CMK (cell line): ENCODE measurements at regions not wholly inside any gene's neighbourhood (a gene's known extent, or its start where the extent isn't known, plus 50 kb on each side); places are given as distances from the start of the nearest gene placed in this dataset.
"Not testable (repeated sequence)": the region's sequence is repeated elsewhere in the genome, so short reads cannot be mapped to it uniquely, and the experiment has no call there.

ENCODE experiments used
- DNase-seq: peaks from one replicate; pipeline ENCODE4 v3.0.0-alpha.2; 2010; ENCODE audit warnings: low read depth

GRCh38 chr2:121135168-121135853, 149.7 kb downstream of the TFCP2L1 start:
- DNase-seq: no peak

- no peak for DNase-seq
Measured at GRCh38 chr2:121136323-121136722, 148.7 kb downstream of the TFCP2L1 start.

GRCh38 chr2:121137571-121137970, 147.4 kb downstream of the TFCP2L1 start:
- peak; percentile 45 for DNase-seq

GRCh38 chr2:121140734-121141133, 144.3 kb downstream of the TFCP2L1 start:
- no peak for DNase-seq

GRCh38 chr2:121142452-121142851, 142.6 kb downstream of the TFCP2L1 start:
- DNase-seq: no peak

GRCh38 chr2:121144111-121144510, 140.9 kb downstream of the TFCP2L1 start:
- no peak for DNase-seq

- no peak for DNase-seq
Measured at GRCh38 chr2:121146630-121147029, 138.4 kb downstream of the TFCP2L1 start.

GRCh38 chr2:121147766-121148165, 137.2 kb downstream of the TFCP2L1 start:
- no peak for DNase-seq

- no peak for DNase-seq
Measured at GRCh38 chr2:121148481-121148880, 136.5 kb downstream of the TFCP2L1 start.

- DNase-seq: no peak
Measured at GRCh38 chr2:121149384-121149783, 135.6 kb downstream of the TFCP2L1 start.

- DNase-seq: no peak
Measured at GRCh38 chr2:121150126-121150525, 134.9 kb downstream of the TFCP2L1 start.

- no peak for DNase-seq
Measured at GRCh38 chr2:121150713-121151112, 134.3 kb downstream of the TFCP2L1 start.

- no peak for DNase-seq
Measured at GRCh38 chr2:121151311-121152109, 133.5 kb downstream of the TFCP2L1 start.

- no peak for DNase-seq
Measured at GRCh38 chr2:121152861-121153260, 132.1 kb downstream of the TFCP2L1 start.

- DNase-seq: no peak
Measured at GRCh38 chr2:121153516-121153915, 131.5 kb downstream of the TFCP2L1 start.

- DNase-seq: no peak
Measured at GRCh38 chr2:121155502-121156056, 129.4 kb downstream of the TFCP2L1 start.

GRCh38 chr2:121157481-121157880, 127.5 kb downstream of the TFCP2L1 start:
- not testable (repeated sequence) for DNase-seq

GRCh38 chr2:121159291-121160071, 125.5 kb downstream of the TFCP2L1 start:
- no peak for DNase-seq

GRCh38 chr2:121160366-121160765, 124.6 kb downstream of the TFCP2L1 start:
- no peak for DNase-seq

- no peak for DNase-seq
Measured at GRCh38 chr2:121161272-121161671, 123.7 kb downstream of the TFCP2L1 start.

- DNase-seq: no peak
Measured at GRCh38 chr2:121162893-121163292, 122.1 kb downstream of the TFCP2L1 start.

GRCh38 chr2:121164042-121164441, 121.0 kb downstream of the TFCP2L1 start:
- DNase-seq: no peak
